A549 (cell line): ENCODE measurements at regions not wholly inside any gene's neighbourhood (a gene's known extent, or its start where the extent isn't known, plus 50 kb on each side); places are given as distances from the start of the nearest gene placed in this dataset.

Experiments
- ATAC-seq, 2 experiments: fragments of 200-7000 bp in 1 of 2; fragments of >200 bp in 1 of 2; cut with Nextera tagmentation in 1 of 2; cut with Tn5 transposase in 1 of 2; 3 replicates each; pipeline versions ENCODE4 v1.8.0 to v1.9.1; 2018 to 2020; ENCODE audit warnings: mild to moderate bottlenecking in 1 of 2, moderate library complexity in 1 of 2
- CTCF ChIA-PET: fragments of 300-600 bp; sonication (Branson Sonifier 250); formaldehyde crosslinking; extraction: SDS; loops from one replicate; lab custom pipeline; 2021; ENCODE audit warnings: antibody characterized with exemption, inconsistent platforms; lab: Yijun Ruan, JAX
- POLR2A ChIA-PET: fragments of 350-600 bp; formaldehyde crosslinking; extraction: SDS; loops from one replicate; lab custom pipeline; 2021; ENCODE audit warnings: antibody characterized with exemption, inconsistent platforms; lab: Yijun Ruan, JAX
- DNase-seq, 2 experiments: peaks; one replicate each; pipeline versions ENCODE4 v3.0.0 to v3.0.0-alpha.2; 2011 to 2016; ENCODE audit warnings: low read depth in 1 of 2, low spot score in 1 of 2
- FAIRE-seq: peaks from 2 replicates; lab custom pipeline; 2011; peaks lifted over from hg19 to GRCh38; lab: Jason Lieb, UNC
- H3K27ac ChIP-seq, 2 experiments: fragments of >200 bp; sonication (Bioruptor Twin); formaldehyde crosslinking; 3 replicates each; pipeline ENCODE4 v1.5.1; 2016 to 2017
- H3K4me1 ChIP-seq: fragments of >200 bp; sonication (Bioruptor Twin); formaldehyde crosslinking; 3 replicates; pipeline ENCODE4 v1.6.1; 2016
- H3K4me2 ChIP-seq: fragments of >200 bp; sonication (Bioruptor Twin); formaldehyde crosslinking; 3 replicates; pipeline ENCODE4 v1.6.1; 2016
- H3K4me3 ChIP-seq: fragments of >200 bp; sonication (Bioruptor Twin); formaldehyde crosslinking; 3 replicates; pipeline ENCODE4 v1.5.1; 2016
- H3K9me3 ChIP-seq: fragments of >200 bp; sonication (Bioruptor Twin); formaldehyde crosslinking; 3 replicates; pipeline ENCODE4 v1.6.1; 2016
- ATOH8 ChIP-seq: fragments of 250-450 bp; sonication (Bioruptor Pico); IDR thresholded peaks from 2 replicates; pipeline ENCODE4 v1.5.0; 2020; ENCODE audit warnings: low read depth, mild to moderate bottlenecking, moderate library complexity
- BCL3 ChIP-seq: fragments of >200 bp; sonication (Bioruptor Twin); formaldehyde crosslinking; IDR thresholded peaks from 3 replicates; pipeline ENCODE4 v1.6.1; 2016
- CBX2 ChIP-seq: fragments of 200-600 bp; sonication (generic); IDR thresholded peaks from 2 replicates; pipeline ENCODE4 v1.6.1; 2016; ENCODE audit warnings: low read depth, mild to moderate bottlenecking, borderline replicate concordance
- CTCF ChIP-seq: fragments of >200 bp; sonication (Bioruptor Twin); formaldehyde crosslinking; IDR thresholded peaks from 3 replicates; pipeline ENCODE4 v1.5.1; 2016
- EHMT2 ChIP-seq: fragments of 200-600 bp; sonication (generic); IDR thresholded peaks from 2 replicates; pipeline ENCODE4 v1.6.1; 2016; ENCODE audit warnings: antibody characterized with exemption, low read depth, mild to moderate bottlenecking, moderate library complexity
- HDAC2 ChIP-seq: fragments of 200-600 bp; sonication (generic); IDR thresholded peaks from 2 replicates; pipeline ENCODE4 v1.6.1; 2016
- HES2 ChIP-seq: fragments of >200 bp; sonication (Bioruptor Twin); formaldehyde crosslinking; IDR thresholded peaks from 2 replicates; pipeline ENCODE4 v1.6.1; 2016
- HEYL ChIP-seq: fragments of 250-450 bp; sonication (Bioruptor Pico); IDR thresholded peaks from 2 replicates; pipeline ENCODE4 v1.8.0; 2021; ENCODE audit warnings: mild to moderate bottlenecking, moderate library complexity
- HOXA7 ChIP-seq: fragments of 250-450 bp; sonication (Bioruptor Pico); IDR thresholded peaks from 2 replicates; pipeline ENCODE4 v1.5.0; 2020; ENCODE audit warnings: mild to moderate bottlenecking, moderate library complexity
- HOXB13 ChIP-seq: fragments of 250-450 bp; sonication (Bioruptor Pico); IDR thresholded peaks from 2 replicates; pipeline ENCODE4 v1.5.0; 2020; ENCODE audit warnings: low read depth, mild to moderate bottlenecking, moderate library complexity
- JUNB ChIP-seq: fragments of >200 bp; sonication (Bioruptor Twin); formaldehyde crosslinking; IDR thresholded peaks from 2 replicates; pipeline ENCODE4 v1.6.1; 2016
- KDM1A ChIP-seq: fragments of 200-600 bp; sonication (generic); IDR thresholded peaks from 2 replicates; pipeline ENCODE4 v1.6.1; 2016; ENCODE audit warnings: low read depth, mild to moderate bottlenecking
- MAFK ChIP-seq: fragments of 450-650 bp; IDR thresholded peaks from 2 replicates; pipeline ENCODE4 v1.6.1; 2014; ENCODE audit not compliant: partially characterized antibody
- MAZ ChIP-seq: fragments of 150-350 bp; IDR thresholded peaks from 2 replicates; pipeline ENCODE4 v1.6.1; 2014; ENCODE audit warnings: antibody characterized with exemption, low read depth, low read length, borderline replicate concordance
- NR3C1 ChIP-seq: fragments of >200 bp; sonication (Bioruptor Twin); formaldehyde crosslinking; IDR thresholded peaks from 3 replicates; pipeline ENCODE4 v1.6.1; 2017
- PHF8 ChIP-seq: fragments of 200-600 bp; sonication (generic); IDR thresholded peaks from 2 replicates; pipeline ENCODE4 v1.6.1; 2016; ENCODE audit warnings: low read depth, mild to moderate bottlenecking, antibody characterized with exemption, moderate library complexity, borderline replicate concordance
- POLR2AphosphoS2 ChIP-seq: conservative IDR thresholded peaks from 2 replicates; pipeline ENCODE4 v1.6.1; 2012; ENCODE audit warnings: low read length, improper control_type of control experiment, inconsistent platforms
- RAD21 ChIP-seq, 2 experiments: fragments of >200 bp in 1 of 2; sonication (Bioruptor Twin) in 1 of 2; formaldehyde crosslinking in 1 of 2; IDR thresholded peaks in 1 of 2; conservative IDR thresholded peaks in 1 of 2; 2 replicates in 1 of 2; 3 replicates in 1 of 2; pipeline ENCODE4 v1.6.1; 2012 to 2018; ENCODE audit warnings: inconsistent platforms in 1 of 2
- RARB ChIP-seq: fragments of 250-450 bp; sonication (Bioruptor Pico); IDR thresholded peaks from 2 replicates; pipeline ENCODE4 v1.8.0; 2021; ENCODE audit warnings: mild to moderate bottlenecking, moderate library complexity
- RCOR1 ChIP-seq: fragments of 150-350 bp; IDR thresholded peaks from 2 replicates; pipeline ENCODE4 v1.6.1; 2014; ENCODE audit warnings: antibody characterized with exemption, low read length, low read depth
- SMC3 ChIP-seq: fragments of >200 bp; sonication (Bioruptor Twin); formaldehyde crosslinking; IDR thresholded peaks from 3 replicates; pipeline ENCODE4 v1.6.1; 2018; ENCODE audit warnings: inconsistent platforms
- SREBF2 ChIP-seq: fragments of 450-650 bp; IDR thresholded peaks from 2 replicates; pipeline ENCODE4 v1.6.1; 2014; ENCODE audit warnings: mild to moderate bottlenecking, moderate library complexity
- TFCP2L1 ChIP-seq: fragments of 250-450 bp; sonication (Bioruptor Pico); IDR thresholded peaks from 2 replicates; pipeline ENCODE4 v1.5.0; 2021; ENCODE audit warnings: mild to moderate bottlenecking
- ZFP36 ChIP-seq: fragments of 450-650 bp; IDR thresholded peaks from 2 replicates; pipeline ENCODE4 v1.6.1; 2014; ENCODE audit warnings: borderline replicate concordance; ENCODE audit not compliant: partially characterized antibody
- WGBS: methylation state at CpG from one replicate; pipeline ENCODE4 v1.1.6; 2017; ENCODE audit errors: missing lambda C conversion rate; 5-methylcytosine and 5-hydroxymethylcytosine counted together

DNA sequence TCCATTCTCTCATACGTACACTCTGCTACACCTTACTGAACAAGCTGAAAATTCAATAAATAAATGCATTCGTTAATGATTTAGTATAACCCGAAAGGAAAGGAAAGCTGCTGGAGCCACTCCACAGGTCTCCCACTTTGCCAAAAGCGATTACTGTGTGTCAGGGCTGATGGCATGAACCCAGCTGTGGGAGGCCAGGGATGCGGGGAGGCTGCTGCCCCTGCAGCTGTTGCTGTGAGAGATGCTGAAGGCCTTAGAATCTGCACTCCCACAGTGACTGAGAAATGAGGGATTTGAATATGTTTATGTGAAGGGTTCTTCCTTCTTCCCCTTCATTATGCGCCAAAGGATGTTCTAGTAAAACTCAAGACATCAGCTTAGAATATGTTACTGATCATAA, 58.7 kb upstream of the NBEA start:
- Histone ChIP-seq H3K4me2 (no peak overlapping the region), H3K27ac (no peak overlapping the region), H3K9me3 (no peaks in the 10 kb centered on the region), H3K4me3 (no peak overlapping the region), H3K4me1 (peaks cover 11% of the 10 kb centered on the region)
- POLR2A ChIA-PET = no interaction called here
- no peak for ATAC-seq
- no peak for DNase-seq
- CTCF ChIA-PET = no interaction called here
- no peak for FAIRE-seq
- 87% methylated on average over 6 of the region's 6 CpGs for WGBS
- TF ChIP-seq KDM1A = no peak
- TF ChIP-seq RAD21 (conservative IDR thresholded peaks at IDR 0.05 in 1 of 2, IDR thresholded peaks at IDR 0.05 in 1 of 2) = no peak
- TF ChIP-seq BCL3 = no peak
- no peak for TF ChIP-seq HEYL
- TF ChIP-seq SMC3 = no peak
- TF ChIP-seq ZFP36 = no peak
- no peak for TF ChIP-seq EHMT2
- TF ChIP-seq NR3C1 = no peak
- TF ChIP-seq, all 56 proteins: peak for 0

- ATAC-seq = no peak
- 97% methylated on average over 2 of the region's 2 CpGs for WGBS
- Histone ChIP-seq H3K27ac (no peak overlapping the region), H3K9me3 (no peaks in the 10 kb centered on the region), H3K4me3 (no peak overlapping the region), H3K4me2 (no peak overlapping the region), H3K4me1 (peaks cover 11% of the 10 kb centered on the region)
- FAIRE-seq = no peak
- POLR2A ChIA-PET = no interaction called here
- CTCF ChIA-PET = no interaction called here
- TF ChIP-seq POLR2AphosphoS2 = no peak
- no peak for TF ChIP-seq MAFK
- no peak for TF ChIP-seq ATOH8 (CRISPR knock-in tag)
- TF ChIP-seq MAZ = no peak
- TF ChIP-seq HDAC2 = no peak
- no peak for TF ChIP-seq TFCP2L1 (CRISPR knock-in tag)
- no peak for TF ChIP-seq JUNB
- TF ChIP-seq RAD21 (conservative IDR thresholded peaks at IDR 0.05 in 1 of 2, IDR thresholded peaks at IDR 0.05 in 1 of 2) = no peak
- no peak for TF ChIP-seq HES2
- no peak for TF ChIP-seq RARB (CRISPR knock-in tag)
- no peak for TF ChIP-seq PHF8
- TF ChIP-seq CTCF = no peak
- TF ChIP-seq RCOR1 = no peak
- no peak for TF ChIP-seq HOXB13 (CRISPR knock-in tag)
- no peak for TF ChIP-seq ZFP36
- TF ChIP-seq SREBF2 = no peak
- TF ChIP-seq CBX2 = no peak
- TF ChIP-seq KDM1A = no peak
- TF ChIP-seq HOXA7 (CRISPR knock-in tag) = no peak
- DNase-seq = no peak
Observed at GRCh38 chr13:34884366-34884765, 57.7 kb upstream of the NBEA start.
